WTC11 (cell line): ENCODE measurements at regions not wholly inside any gene's neighbourhood (a gene's known extent, or its start where the extent isn't known, plus 50 kb on each side); places are given as distances from the start of the nearest gene placed in this dataset.

Source experiments
- JUN ChIP-seq: sonication (generic); formaldehyde crosslinking; IDR thresholded peaks from 2 replicates; pipeline ENCODE4 v1.8.0; 2023; ENCODE audit warnings: mild to moderate bottlenecking, missing genetic modification reagents
- MXD4 ChIP-seq: fragments of 250-450 bp; sonication (Bioruptor Pico); IDR thresholded peaks from 2 replicates; pipeline ENCODE4 v1.8.0; 2021; ENCODE audit warnings: mild to moderate bottlenecking, moderate library complexity, borderline replicate concordance
- NR2C2 ChIP-seq: sonication (generic); formaldehyde crosslinking; IDR thresholded peaks from 2 replicates; pipeline ENCODE4 v1.8.0; 2022; ENCODE audit warnings: mild to moderate bottlenecking, missing genetic modification reagents
- RELA ChIP-seq: sonication (generic); formaldehyde crosslinking; IDR thresholded peaks from 2 replicates; pipeline ENCODE4 v1.8.1; 2022; ENCODE audit warnings: missing genetic modification reagents, mild to moderate bottlenecking, borderline replicate concordance
- ZNF138 ChIP-seq: sonication (generic); formaldehyde crosslinking; conservative IDR thresholded peaks from 2 replicates; pipeline ENCODE4 v1.8.1; 2022; ENCODE audit warnings: mild to moderate bottlenecking, moderate library complexity, missing genetic modification reagents
- TF ChIP-seq, protein P1 (sequence below): sonication (generic); formaldehyde crosslinking; conservative IDR thresholded peaks from 2 replicates; pipeline ENCODE4 v1.8.1; 2023; ENCODE audit warnings: mild to moderate bottlenecking, low read depth, missing genetic modification reagents, moderate library complexity
- TF ChIP-seq, protein P2 (sequence below): fragments of 200-600 bp; IDR thresholded peaks from 2 replicates; pipeline ENCODE4 v1.8.0; 2022; ENCODE audit warnings: antibody characterized with exemption
- TF ChIP-seq, protein P3 (sequence below): sonication (generic); formaldehyde crosslinking; IDR thresholded peaks from 2 replicates; pipeline ENCODE4 v1.8.1; 2023; ENCODE audit warnings: mild to moderate bottlenecking, missing genetic modification reagents, borderline replicate concordance
- TF ChIP-seq, protein P4 (sequence below): sonication (generic); formaldehyde crosslinking; IDR thresholded peaks from 2 replicates; pipeline ENCODE4 v1.8.0; 2023; ENCODE audit warnings: missing genetic modification reagents
- TF ChIP-seq, protein P5 (sequence below): sonication (generic); formaldehyde crosslinking; IDR thresholded peaks from 2 replicates; pipeline ENCODE4 v1.8.1; 2023; ENCODE audit warnings: mild to moderate bottlenecking, missing genetic modification reagents, moderate library complexity
- TF ChIP-seq, protein P6 (sequence below): sonication (generic); formaldehyde crosslinking; IDR thresholded peaks from 2 replicates; pipeline ENCODE4 v1.8.0; 2022; ENCODE audit warnings: mild to moderate bottlenecking, missing genetic modification reagents
- TF ChIP-seq, protein P7 (sequence below): sonication (generic); formaldehyde crosslinking; IDR thresholded peaks from 2 replicates; pipeline ENCODE4 v1.8.0; 2022; ENCODE audit warnings: mild to moderate bottlenecking, missing genetic modification reagents

DNA sequence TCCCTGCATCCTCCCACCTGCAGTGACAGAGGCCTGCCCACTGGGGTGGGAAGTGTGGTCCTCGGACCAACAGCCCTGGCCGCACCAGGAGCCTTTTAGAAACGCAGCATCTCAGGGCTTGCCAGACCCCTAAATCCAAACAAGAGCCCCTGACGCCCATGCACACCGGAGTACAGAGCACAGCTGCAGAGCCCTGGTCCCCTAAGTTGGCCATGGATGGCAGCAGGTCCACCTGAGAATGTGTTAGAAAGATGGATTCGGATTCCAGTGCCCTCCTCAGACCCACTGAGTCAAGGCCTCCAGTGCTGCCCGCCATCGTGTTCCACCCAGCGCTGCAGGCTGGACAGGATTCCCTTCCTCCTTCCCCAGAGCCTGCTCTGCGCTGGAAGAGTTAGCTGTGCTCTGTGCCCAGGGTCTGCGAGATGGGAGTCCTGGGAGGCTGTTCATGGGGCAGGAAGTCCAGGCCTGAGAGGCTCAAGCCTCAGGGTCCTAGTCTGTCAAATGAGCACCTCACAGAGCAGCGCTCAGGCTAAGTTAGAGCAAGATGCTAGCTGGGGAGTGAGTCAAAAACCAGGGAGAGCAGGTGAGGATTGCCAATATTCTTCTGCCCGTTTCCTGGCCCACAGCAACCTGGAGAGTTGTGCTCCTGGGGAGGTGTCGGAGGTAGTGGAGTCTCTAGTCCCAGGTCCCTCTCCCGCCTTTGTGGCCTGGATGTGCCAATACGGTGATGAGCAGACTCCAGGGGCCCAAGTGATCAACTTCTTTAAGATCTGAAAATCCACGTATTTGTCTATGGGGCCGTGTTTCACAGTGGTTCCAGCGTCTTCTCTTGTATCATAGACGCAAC lies 95.9 kb upstream of the GPR26 start:
- TF ChIP-seq, protein P1, sequence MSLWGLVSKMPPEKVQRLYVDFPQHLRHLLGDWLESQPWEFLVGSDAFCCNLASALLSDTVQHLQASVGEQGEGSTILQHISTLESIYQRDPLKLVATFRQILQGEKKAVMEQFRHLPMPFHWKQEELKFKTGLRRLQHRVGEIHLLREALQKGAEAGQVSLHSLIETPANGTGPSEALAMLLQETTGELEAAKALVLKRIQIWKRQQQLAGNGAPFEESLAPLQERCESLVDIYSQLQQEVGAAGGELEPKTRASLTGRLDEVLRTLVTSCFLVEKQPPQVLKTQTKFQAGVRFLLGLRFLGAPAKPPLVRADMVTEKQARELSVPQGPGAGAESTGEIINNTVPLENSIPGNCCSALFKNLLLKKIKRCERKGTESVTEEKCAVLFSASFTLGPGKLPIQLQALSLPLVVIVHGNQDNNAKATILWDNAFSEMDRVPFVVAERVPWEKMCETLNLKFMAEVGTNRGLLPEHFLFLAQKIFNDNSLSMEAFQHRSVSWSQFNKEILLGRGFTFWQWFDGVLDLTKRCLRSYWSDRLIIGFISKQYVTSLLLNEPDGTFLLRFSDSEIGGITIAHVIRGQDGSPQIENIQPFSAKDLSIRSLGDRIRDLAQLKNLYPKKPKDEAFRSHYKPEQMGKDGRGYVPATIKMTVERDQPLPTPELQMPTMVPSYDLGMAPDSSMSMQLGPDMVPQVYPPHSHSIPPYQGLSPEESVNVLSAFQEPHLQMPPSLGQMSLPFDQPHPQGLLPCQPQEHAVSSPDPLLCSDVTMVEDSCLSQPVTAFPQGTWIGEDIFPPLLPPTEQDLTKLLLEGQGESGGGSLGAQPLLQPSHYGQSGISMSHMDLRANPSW (CRISPR knock-in tag) = no peak
- no peak for TF ChIP-seq MXD4
- TF ChIP-seq, protein P2, sequence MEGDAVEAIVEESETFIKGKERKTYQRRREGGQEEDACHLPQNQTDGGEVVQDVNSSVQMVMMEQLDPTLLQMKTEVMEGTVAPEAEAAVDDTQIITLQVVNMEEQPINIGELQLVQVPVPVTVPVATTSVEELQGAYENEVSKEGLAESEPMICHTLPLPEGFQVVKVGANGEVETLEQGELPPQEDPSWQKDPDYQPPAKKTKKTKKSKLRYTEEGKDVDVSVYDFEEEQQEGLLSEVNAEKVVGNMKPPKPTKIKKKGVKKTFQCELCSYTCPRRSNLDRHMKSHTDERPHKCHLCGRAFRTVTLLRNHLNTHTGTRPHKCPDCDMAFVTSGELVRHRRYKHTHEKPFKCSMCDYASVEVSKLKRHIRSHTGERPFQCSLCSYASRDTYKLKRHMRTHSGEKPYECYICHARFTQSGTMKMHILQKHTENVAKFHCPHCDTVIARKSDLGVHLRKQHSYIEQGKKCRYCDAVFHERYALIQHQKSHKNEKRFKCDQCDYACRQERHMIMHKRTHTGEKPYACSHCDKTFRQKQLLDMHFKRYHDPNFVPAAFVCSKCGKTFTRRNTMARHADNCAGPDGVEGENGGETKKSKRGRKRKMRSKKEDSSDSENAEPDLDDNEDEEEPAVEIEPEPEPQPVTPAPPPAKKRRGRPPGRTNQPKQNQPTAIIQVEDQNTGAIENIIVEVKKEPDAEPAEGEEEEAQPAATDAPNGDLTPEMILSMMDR = no peak
- no peak for TF ChIP-seq JUN
- TF ChIP-seq, protein P3, sequence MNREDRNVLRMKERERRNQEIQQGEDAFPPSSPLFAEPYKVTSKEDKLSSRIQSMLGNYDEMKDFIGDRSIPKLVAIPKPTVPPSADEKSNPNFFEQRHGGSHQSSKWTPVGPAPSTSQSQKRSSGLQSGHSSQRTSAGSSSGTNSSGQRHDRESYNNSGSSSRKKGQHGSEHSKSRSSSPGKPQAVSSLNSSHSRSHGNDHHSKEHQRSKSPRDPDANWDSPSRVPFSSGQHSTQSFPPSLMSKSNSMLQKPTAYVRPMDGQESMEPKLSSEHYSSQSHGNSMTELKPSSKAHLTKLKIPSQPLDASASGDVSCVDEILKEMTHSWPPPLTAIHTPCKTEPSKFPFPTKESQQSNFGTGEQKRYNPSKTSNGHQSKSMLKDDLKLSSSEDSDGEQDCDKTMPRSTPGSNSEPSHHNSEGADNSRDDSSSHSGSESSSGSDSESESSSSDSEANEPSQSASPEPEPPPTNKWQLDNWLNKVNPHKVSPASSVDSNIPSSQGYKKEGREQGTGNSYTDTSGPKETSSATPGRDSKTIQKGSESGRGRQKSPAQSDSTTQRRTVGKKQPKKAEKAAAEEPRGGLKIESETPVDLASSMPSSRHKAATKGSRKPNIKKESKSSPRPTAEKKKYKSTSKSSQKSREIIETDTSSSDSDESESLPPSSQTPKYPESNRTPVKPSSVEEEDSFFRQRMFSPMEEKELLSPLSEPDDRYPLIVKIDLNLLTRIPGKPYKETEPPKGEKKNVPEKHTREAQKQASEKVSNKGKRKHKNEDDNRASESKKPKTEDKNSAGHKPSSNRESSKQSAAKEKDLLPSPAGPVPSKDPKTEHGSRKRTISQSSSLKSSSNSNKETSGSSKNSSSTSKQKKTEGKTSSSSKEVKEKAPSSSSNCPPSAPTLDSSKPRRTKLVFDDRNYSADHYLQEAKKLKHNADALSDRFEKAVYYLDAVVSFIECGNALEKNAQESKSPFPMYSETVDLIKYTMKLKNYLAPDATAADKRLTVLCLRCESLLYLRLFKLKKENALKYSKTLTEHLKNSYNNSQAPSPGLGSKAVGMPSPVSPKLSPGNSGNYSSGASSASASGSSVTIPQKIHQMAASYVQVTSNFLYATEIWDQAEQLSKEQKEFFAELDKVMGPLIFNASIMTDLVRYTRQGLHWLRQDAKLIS (CRISPR knock-in tag) = no peak
- TF ChIP-seq, protein P4, sequence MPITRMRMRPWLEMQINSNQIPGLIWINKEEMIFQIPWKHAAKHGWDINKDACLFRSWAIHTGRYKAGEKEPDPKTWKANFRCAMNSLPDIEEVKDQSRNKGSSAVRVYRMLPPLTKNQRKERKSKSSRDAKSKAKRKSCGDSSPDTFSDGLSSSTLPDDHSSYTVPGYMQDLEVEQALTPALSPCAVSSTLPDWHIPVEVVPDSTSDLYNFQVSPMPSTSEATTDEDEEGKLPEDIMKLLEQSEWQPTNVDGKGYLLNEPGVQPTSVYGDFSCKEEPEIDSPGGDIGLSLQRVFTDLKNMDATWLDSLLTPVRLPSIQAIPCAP = no peak
- TF ChIP-seq, protein P5, sequence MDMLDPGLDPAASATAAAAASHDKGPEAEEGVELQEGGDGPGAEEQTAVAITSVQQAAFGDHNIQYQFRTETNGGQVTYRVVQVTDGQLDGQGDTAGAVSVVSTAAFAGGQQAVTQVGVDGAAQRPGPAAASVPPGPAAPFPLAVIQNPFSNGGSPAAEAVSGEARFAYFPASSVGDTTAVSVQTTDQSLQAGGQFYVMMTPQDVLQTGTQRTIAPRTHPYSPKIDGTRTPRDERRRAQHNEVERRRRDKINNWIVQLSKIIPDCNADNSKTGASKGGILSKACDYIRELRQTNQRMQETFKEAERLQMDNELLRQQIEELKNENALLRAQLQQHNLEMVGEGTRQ (CRISPR knock-in tag) = no peak
- no peak for TF ChIP-seq NR2C2 (CRISPR knock-in tag)
- no peak for TF ChIP-seq ZNF138
- no peak for TF ChIP-seq RELA
- TF ChIP-seq, protein P6, sequence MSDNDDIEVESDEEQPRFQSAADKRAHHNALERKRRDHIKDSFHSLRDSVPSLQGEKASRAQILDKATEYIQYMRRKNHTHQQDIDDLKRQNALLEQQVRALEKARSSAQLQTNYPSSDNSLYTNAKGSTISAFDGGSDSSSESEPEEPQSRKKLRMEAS (CRISPR knock-in tag) = no peak
- TF ChIP-seq, protein P7, sequence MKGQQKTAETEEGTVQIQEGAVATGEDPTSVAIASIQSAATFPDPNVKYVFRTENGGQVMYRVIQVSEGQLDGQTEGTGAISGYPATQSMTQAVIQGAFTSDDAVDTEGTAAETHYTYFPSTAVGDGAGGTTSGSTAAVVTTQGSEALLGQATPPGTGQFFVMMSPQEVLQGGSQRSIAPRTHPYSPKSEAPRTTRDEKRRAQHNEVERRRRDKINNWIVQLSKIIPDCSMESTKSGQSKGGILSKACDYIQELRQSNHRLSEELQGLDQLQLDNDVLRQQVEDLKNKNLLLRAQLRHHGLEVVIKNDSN (CRISPR knock-in tag) = no peak
